VCaP (cell line): ENCODE measurements at regions not wholly inside any gene's neighbourhood (a gene's known extent, or its start where the extent isn't known, plus 50 kb on each side); places are given as distances from the start of the nearest gene placed in this dataset.

Source experiments
- H3K27ac ChIP-seq: fragments of 450-650 bp; 2 replicates; pipeline ENCODE4 v1.5.1; 2017
- CTCF ChIP-seq: fragments of 450-650 bp; conservative IDR thresholded peaks from 2 replicates; pipeline ENCODE4 v1.5.1; 2017; ENCODE audit warnings: mild to moderate bottlenecking, moderate library complexity

DNA sequence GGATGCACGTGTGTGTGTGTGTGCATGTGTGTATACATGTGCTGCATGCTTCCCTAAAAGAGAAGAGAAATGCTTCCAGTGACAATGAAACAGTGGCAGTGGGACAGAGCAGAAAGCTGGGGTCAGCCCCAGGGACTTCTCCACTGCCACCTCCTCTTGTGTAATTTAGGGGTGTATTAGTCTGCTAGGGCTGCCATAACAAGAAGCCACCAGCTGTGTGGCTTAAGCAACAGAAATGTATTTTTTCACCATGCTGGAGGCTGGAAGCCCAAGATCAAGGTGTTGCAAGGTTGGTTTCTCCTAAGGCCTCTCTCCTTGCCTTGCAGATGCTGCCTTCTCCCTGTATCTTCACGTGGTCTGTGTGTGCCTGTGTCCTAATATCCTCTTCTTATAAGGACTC, 190.5 kb downstream of the CXCL12 start:
- no peak for TF ChIP-seq CTCF
- no peak overlapping the region for H3K27ac ChIP-seq

- TF ChIP-seq CTCF = no peak
- H3K27ac ChIP-seq = no peak overlapping the region
Measured at GRCh38 chr10:44193567-44194220, 191.2 kb downstream of the CXCL12 start.

DNA sequence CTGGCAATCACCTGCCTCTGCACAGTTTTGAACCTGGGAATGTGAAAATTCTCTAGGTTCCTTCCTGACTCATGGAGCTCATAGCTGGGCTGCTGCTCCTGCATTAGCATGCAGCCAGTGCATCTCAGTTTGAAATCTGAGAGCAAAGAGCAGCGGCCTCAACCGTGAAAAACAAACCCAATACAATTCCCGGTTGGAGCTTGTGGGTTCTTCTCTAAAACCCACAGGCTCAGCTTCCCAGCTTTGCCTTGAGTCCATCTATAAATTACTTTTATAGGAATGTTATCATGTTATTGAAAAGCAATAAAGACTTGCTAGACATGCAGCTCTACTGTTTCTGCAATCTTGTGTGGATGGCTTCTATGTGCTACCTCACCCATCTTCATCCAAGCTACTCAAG, 191.7 kb downstream of the CXCL12 start:
- TF ChIP-seq CTCF = no peak

GRCh38 chr10:44192435-44192834, 192.5 kb downstream of the CXCL12 start:
- H3K27ac ChIP-seq = no peak overlapping the region
- TF ChIP-seq CTCF = no peak

More for the DNA sequence above, 191.7 kb downstream of the CXCL12 start:
- no peak overlapping the region for H3K27ac ChIP-seq

DNA sequence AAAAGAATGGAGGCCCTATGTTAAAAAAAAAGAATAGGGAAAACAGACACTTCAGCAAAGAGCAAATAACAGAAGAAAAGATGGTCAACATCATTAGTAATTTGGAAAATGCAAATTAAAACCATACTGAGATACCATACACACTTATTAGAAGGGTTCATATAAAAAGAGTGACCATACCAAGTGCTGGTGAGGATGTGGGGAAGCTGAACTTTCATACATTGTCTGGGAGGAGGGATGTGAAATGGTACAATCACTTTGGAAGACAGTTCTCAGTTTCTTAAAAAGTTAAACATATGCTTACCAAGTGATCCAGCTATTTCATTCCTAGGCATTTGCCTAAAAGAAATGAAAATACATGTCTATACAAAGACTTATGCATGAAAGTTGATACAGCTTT, 194.4 kb downstream of the CXCL12 start:
- TF ChIP-seq CTCF = no peak
- H3K27ac ChIP-seq = no peak overlapping the region

DNA sequence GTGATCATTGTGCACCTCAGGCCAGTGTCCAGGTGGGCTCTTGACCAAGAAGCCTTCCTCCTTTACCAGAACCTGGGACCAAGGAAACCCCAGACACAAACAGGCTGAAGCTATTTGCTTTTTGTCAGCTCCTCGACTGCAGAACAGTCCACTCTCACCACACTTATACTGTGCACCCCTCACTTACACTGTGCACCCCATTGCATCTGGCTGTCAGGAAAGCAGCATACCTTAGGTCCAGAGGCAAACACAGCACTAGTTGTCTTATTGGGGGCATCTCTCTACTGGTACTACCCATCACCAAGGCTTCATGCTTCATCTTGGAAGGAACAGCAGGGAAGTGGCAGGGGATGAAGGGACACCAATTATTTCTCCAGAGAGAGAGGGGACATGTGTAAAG, 198.1 kb downstream of the CXCL12 start:
- no peak overlapping the region for H3K27ac ChIP-seq
- TF ChIP-seq CTCF = no peak

GRCh38 chr10:44186150-44186549, 198.7 kb downstream of the CXCL12 start:
- no peak overlapping the region for H3K27ac ChIP-seq
- no peak for TF ChIP-seq CTCF
